Astrocyte of the spinal cord (primary cell): ENCODE measurements at regions not wholly inside any gene's neighbourhood (a gene's known extent, or its start where the extent isn't known, plus 50 kb on each side); places are given as distances from the start of the nearest gene placed in this dataset.
"Not testable (repeated sequence)": the region's sequence is repeated elsewhere in the genome, so short reads cannot be mapped to it uniquely, and the experiment has no call there.

Experiments
- DNase-seq: peaks from one replicate; pipeline ENCODE4 v3.0.0; 2011; ENCODE audit warnings: low read depth, low spot score
- H3K4me3 ChIP-seq: 2 replicates; pipeline ENCODE4 v1.5.1; 2011; ENCODE audit warnings: low read depth, mild to moderate bottlenecking, low read length, moderate library complexity
- in situ Hi-C: cut with HindIII; loops from 2 replicates; pipeline ENCODE4 v1.10.0; 2017; ENCODE audit warnings: low sequenced_read_pairs
- TF ChIP-seq, protein P1 (sequence below): IDR thresholded peaks from 2 replicates; pipeline ENCODE4 v1.5.1; 2012; ENCODE audit warnings: low read depth, mild to moderate bottlenecking, low read length, inconsistent platforms

DNA sequence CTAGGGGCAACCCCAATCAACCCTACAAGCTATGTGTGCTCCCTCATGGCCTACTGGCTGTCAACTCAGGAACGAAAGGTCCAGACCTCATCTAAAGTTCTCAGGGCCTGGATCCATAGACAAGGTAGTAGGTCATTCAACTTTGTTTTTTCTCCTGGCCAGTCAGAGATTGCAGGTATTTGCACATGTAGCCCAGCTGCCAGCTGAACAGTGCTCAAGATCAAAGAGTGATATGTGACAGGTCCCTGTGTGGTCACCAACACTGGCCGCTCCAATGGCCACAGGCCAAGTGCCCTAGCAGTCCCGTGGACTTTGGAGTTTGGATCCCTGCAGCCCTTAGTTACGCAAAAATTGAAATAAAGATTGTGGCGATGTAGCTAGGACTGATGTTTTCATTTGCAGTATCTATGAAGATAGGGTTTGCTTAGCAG, 60.6 kb upstream of the ATXN1 start:
- TF ChIP-seq, protein P1, sequence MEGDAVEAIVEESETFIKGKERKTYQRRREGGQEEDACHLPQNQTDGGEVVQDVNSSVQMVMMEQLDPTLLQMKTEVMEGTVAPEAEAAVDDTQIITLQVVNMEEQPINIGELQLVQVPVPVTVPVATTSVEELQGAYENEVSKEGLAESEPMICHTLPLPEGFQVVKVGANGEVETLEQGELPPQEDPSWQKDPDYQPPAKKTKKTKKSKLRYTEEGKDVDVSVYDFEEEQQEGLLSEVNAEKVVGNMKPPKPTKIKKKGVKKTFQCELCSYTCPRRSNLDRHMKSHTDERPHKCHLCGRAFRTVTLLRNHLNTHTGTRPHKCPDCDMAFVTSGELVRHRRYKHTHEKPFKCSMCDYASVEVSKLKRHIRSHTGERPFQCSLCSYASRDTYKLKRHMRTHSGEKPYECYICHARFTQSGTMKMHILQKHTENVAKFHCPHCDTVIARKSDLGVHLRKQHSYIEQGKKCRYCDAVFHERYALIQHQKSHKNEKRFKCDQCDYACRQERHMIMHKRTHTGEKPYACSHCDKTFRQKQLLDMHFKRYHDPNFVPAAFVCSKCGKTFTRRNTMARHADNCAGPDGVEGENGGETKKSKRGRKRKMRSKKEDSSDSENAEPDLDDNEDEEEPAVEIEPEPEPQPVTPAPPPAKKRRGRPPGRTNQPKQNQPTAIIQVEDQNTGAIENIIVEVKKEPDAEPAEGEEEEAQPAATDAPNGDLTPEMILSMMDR: no peak
- in situ Hi-C loops: no loop called here
- no peak for DNase-seq
- no peak overlapping the region for H3K4me3 ChIP-seq

DNA sequence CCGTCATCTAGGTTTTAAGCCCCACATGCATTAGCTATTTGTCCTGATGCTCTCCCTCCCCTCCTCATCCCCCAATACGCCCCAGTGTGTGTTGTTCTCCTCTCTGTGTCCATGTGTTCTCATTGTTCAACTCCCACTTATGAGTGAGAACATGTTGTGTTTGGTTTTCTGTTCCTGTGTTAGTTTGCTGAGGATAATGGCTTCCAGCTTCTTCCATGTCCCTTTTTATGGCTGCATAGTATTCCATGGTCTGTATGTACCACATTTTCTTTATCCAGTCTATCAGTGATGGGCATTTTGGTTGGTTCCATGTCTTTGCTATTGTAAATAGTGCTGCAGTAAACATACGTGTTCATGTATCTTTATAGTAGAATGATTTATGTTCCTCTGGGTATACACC, 59.0 kb upstream of the ATXN1 start:
- H3K4me3 ChIP-seq, DNase-seq, in situ Hi-C loops: not testable (repeated sequence)

DNA sequence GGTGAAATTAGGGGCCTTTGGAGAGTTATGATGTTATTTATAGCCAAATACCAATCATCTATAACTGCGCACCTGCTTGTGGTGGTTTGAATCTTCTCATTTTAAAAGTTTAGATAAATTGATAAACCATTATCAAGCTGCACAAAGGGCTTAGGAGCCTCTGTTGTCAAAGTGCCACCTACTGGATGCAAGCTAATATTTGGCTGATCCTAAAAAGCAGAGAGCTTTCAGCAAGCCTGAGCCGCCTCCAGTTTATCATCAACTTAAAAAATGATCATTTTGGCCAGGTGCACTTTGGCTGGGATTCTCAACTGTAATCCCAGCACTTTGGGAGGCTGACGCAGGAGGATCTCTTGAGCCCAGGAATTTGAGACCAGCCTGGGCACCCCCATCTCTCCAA, 58.5 kb upstream of the ATXN1 start:
- in situ Hi-C loops: no loop called here
- no peak overlapping the region for H3K4me3 ChIP-seq
- DNase-seq: no peak
- TF ChIP-seq, protein P1: peak; percentile 45

DNA sequence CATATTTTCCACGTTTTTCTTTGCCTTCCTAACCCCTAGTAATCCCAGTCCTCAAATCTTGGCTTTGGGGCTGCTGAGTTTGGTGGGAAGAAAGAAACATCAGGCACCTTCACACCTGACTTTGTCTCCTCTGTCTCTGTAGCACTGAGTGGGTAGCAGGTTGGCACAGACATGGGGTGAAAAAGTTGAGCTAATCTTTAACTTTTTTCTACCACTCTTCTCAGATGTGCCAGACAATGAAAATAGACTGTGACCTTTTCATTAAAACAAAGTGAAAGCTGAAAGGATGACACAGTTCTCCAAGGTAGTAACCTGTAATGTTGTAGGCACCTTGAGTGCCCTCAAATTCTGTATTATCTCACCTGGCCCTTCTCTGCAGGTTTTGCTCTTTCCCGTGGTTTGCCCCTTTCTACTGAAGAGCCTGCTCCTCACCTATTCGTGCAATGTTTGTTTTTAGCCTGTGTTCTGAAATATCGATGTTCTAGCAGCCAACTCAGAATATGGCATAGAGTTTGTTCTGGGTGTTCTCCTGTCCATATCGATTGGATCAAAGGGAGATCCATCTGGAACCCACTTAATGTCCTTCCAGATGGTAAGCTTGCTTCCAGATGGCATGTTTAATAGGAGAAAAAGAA, 57.8 kb upstream of the ATXN1 start:
- no peak overlapping the region for H3K4me3 ChIP-seq
- no peak for DNase-seq
- TF ChIP-seq, protein P1: no peak
- in situ Hi-C loops: no loop called here

DNA sequence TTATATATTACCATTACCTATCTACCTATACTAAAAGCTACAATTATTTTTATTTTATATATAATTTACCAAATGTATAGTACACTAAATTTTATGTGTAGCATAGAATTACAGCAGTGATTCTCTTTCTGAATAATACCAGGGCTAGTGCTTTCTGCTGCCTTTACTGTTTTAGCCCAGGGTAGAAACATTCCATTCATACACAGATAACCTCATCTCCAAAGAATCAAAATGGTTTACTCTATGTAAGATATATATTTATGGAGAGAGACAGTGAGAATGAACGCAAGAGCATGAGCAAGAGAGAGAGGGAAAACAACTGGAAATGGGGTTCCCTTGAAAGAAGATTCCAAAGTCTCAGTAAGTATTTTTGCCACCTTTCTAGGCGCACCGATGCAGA, 56.3 kb upstream of the ATXN1 start:
- TF ChIP-seq, protein P1: no peak
- no peak overlapping the region for H3K4me3 ChIP-seq
- in situ Hi-C loops: no loop called here
- no peak for DNase-seq

DNA sequence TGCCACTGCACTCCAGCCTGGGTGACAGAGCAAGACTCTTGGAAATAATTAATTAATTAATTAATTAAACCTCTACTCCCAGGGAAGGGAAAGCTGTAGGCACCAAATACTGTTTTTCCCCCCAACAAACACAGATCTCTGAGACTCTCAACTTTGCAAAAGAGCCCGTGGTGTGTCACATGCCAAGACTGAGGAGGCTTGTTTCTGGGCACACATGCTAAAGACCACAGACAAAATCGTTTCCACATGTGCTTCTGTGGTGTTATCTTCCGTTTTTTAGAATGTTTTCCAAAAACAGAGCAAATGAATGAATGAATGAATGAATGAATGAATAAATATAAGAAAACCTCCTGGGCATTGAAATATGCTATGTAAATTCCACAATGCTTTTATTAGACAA, 55.6 kb upstream of the ATXN1 start:
- DNase-seq: no peak
- TF ChIP-seq, protein P1: no peak
- in situ Hi-C loops: no loop called here
- H3K4me3 ChIP-seq: no peak overlapping the region

DNA sequence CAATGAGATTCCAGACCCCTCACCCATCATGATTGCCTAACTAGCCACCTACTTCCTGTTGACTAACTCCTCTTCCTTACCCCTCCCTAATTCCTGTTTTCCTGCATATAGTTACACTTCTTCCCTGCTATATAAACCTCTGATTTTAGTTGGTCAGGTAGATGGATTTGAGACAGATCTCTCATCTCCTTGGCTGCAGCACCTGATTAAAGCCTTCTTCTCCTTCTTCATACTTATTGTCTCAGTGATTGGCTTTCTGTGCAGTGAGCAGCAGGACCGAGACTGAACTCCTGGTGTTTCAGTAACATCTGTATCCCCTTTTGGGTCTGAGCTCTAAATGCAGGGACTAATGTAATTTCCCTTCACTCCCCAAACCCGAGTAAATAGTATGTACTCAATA, 51.7 kb upstream of the ATXN1 start:
- in situ Hi-C loops: no loop called here
- TF ChIP-seq, protein P1: no peak

More for the DNA sequence above, 51.7 kb upstream of the ATXN1 start:
- DNase-seq: no peak
- no peak overlapping the region for H3K4me3 ChIP-seq
